ENCODE measurements at regions not wholly inside any gene's neighbourhood (a gene's known extent, or its start where the extent isn't known, plus 50 kb on each side); places are given as distances from the start of the nearest gene placed in this dataset.

DNA sequence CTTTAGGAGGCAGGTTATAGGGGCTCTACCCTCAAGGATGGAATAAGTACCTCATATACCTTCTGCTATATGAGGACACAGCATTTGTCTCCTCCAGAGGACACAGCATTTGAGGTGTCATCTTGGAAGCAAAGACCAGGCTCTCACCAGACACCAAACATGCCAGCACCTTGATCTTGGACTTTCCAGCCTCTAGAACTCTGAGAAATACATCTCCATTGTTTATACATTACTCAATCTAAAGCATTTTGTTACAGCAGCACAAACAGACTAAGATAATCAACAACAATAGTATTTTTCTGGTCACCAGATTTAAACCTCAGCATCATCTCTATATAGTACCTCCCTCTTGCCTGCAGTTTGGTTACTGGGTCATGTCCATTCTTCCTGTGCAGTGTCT is 237.5 kb upstream of the KLF3 start:
- H3K27ac ChIP-seq (ENCODE audit: low read length in 2 of 2) = no peak overlapping the region
- H3K79me2 ChIP-seq (ENCODE audit: control insufficient read depth, insufficient read depth, low read length) = no peaks in the 10 kb centered on the region
- no peak overlapping the region for H3K4me3 ChIP-seq (ENCODE audit: control extremely low read depth in 1 of 5, extremely low read depth in 1 of 5, insufficient read depth in 1 of 5, low read depth in 2 of 5, low read length in 4 of 5)
- no peaks in the 10 kb centered on the region for H3K36me3 ChIP-seq (replicated peaks in 1 of 2; ENCODE audit: control extremely low read depth in 1 of 2, control insufficient read depth in 1 of 2, extremely low read depth in 1 of 2, insufficient read depth in 2 of 2, low read length in 1 of 2)
- Mint-ChIP-seq H3K27me3 (peaks cover 4% of the 10 kb centered on the region), H3K27ac (no peak overlapping the region), H3K9me3 (ENCODE audit: insufficient read depth) (no peaks in the 10 kb centered on the region), H3K4me3 (no peak overlapping the region), H3K4me1 (no peaks in the 10 kb centered on the region)
- intact Hi-C loops (cut with micrococcal nuclease) = no loop called here
- no peaks in the 10 kb centered on the region for H3K4me1 ChIP-seq (ENCODE audit: control insufficient read depth in 2 of 2, insufficient read depth in 2 of 2, low read length in 2 of 2)
- H4K20me1 ChIP-seq (ENCODE audit: control insufficient read depth, insufficient read depth, low read length, poor library complexity, severe bottlenecking) = no peaks in the 10 kb centered on the region
- ATAC-seq (ENCODE audit: low read depth) = no peak
- no peak overlapping the region for H3K4me2 ChIP-seq (replicated peaks; ENCODE audit: low read depth, low read length, poor library complexity, severe bottlenecking)
- peaks cover 0 to 4% (median 0%) of the 10 kb centered on the region in 4 experiments for H3K27me3 ChIP-seq (replicated peaks in 1 of 4; ENCODE audit: control extremely low read depth in 1 of 4, control insufficient read depth in 3 of 4, insufficient read depth in 4 of 4, low read length in 3 of 4)
- TF ChIP-seq CTCF (IDR thresholded peaks at IDR 0.05) = no peak
- no peak for TF ChIP-seq EZH2 (IDR thresholded peaks at IDR 0.05; ENCODE audit: borderline replicate concordance, insufficient read depth, low read depth, low read length, poor library complexity, severe bottlenecking)
- H3K9me3 ChIP-seq (ENCODE audit: control extremely low read depth in 1 of 3, control insufficient read depth in 2 of 3, insufficient read depth in 1 of 3, low read length in 2 of 3) = no peaks in the 10 kb centered on the region
- H2AFZ ChIP-seq (ENCODE audit: insufficient read depth, low read depth, low read length, poor library complexity, severe bottlenecking) = no peak overlapping the region
- no peak for DNase-seq
- no peak overlapping the region for H3K9ac ChIP-seq (ENCODE audit: low read length)
- CTCF ChIA-PET = no interaction called here
- POLR2A ChIA-PET = no interaction called here

GRCh38 chr4:38430841-38431240 is 233.2 kb upstream of the KLF3 start:
- H3K27ac ChIP-seq (ENCODE audit: low read length in 2 of 2) = no peak overlapping the region
- H2AFZ ChIP-seq (ENCODE audit: insufficient read depth, low read depth, low read length, poor library complexity, severe bottlenecking) = no peak overlapping the region
- ATAC-seq (ENCODE audit: low read depth) (no peak), DNase-seq (no peak)
- no peaks in the 10 kb centered on the region for H3K4me1 ChIP-seq (ENCODE audit: control insufficient read depth in 2 of 2, insufficient read depth in 2 of 2, low read length in 2 of 2)
- intact Hi-C loops (cut with micrococcal nuclease) = no loop called here
- H3K27me3 Mint-ChIP-seq = peaks cover 4% of the 10 kb centered on the region
- ChIA-PET POLR2A (no interaction called here), CTCF (no interaction called here)
- no peaks in the 10 kb centered on the region for H3K36me3 ChIP-seq (replicated peaks in 1 of 2; ENCODE audit: control extremely low read depth in 1 of 2, control insufficient read depth in 1 of 2, extremely low read depth in 1 of 2, insufficient read depth in 2 of 2, low read length in 1 of 2)
- H3K27ac Mint-ChIP-seq = no peak overlapping the region
- peaks cover 0 to 4% (median 0%) of the 10 kb centered on the region in 4 experiments for H3K27me3 ChIP-seq (replicated peaks in 1 of 4; ENCODE audit: control extremely low read depth in 1 of 4, control insufficient read depth in 3 of 4, insufficient read depth in 4 of 4, low read length in 3 of 4)
- H3K4me1 Mint-ChIP-seq = no peaks in the 10 kb centered on the region
- no peaks in the 10 kb centered on the region for H3K9me3 ChIP-seq (ENCODE audit: control extremely low read depth in 1 of 3, control insufficient read depth in 2 of 3, insufficient read depth in 1 of 3, low read length in 2 of 3)
- H3K9me3 Mint-ChIP-seq (ENCODE audit: insufficient read depth) = peaks cover 11% of the 10 kb centered on the region
- H3K4me3 Mint-ChIP-seq = no peak overlapping the region
- no peak overlapping the region for H3K9ac ChIP-seq (ENCODE audit: low read length)
- no peaks in the 10 kb centered on the region for H4K20me1 ChIP-seq (ENCODE audit: control insufficient read depth, insufficient read depth, low read length, poor library complexity, severe bottlenecking)
- no peaks in the 10 kb centered on the region for H3K79me2 ChIP-seq (ENCODE audit: control insufficient read depth, insufficient read depth, low read length)
- TF ChIP-seq CTCF (IDR thresholded peaks at IDR 0.05) (no peak), EZH2 (IDR thresholded peaks at IDR 0.05; ENCODE audit: borderline replicate concordance, insufficient read depth, low read depth, low read length, poor library complexity, severe bottlenecking) (no peak)
- no CpG with 5 or more reads among the region's 2 CpGs for WGBS (ENCODE audit: insufficient coverage)
- H3K4me3 ChIP-seq (ENCODE audit: control extremely low read depth in 1 of 5, extremely low read depth in 1 of 5, insufficient read depth in 1 of 5, low read depth in 2 of 5, low read length in 4 of 5) = no peak overlapping the region
- H3K4me2 ChIP-seq (replicated peaks; ENCODE audit: low read depth, low read length, poor library complexity, severe bottlenecking) = no peak overlapping the region

Data from B cell (primary cell).